OCI-LY7 (cell line): ENCODE measurements at regions not wholly inside any gene's neighbourhood (a gene's known extent, or its start where the extent isn't known, plus 50 kb on each side); places are given as distances from the start of the nearest gene placed in this dataset.

ENCODE experiments used
- CTCF ChIP-seq: fragments of 200-600 bp; sonication (generic); conservative IDR thresholded peaks from 2 replicates; pipeline ENCODE4 v1.5.1; 2014; ENCODE audit warnings: mild to moderate bottlenecking, antibody characterized with exemption, low read length, moderate library complexity, mixed read lengths
- EZH2phosphoT487 ChIP-seq: fragments of 200-600 bp; sonication (generic); IDR thresholded peaks from 2 replicates; pipeline ENCODE4 v1.6.1; 2018; ENCODE audit warnings: low read depth, borderline replicate concordance, mild to moderate bottlenecking, mixed run types, antibody characterized with exemption, low read length, moderate library complexity, mixed read lengths

GRCh38 chr2:64825831-64826491 lies 163.2 kb upstream of the SLC1A4 start:
- TF ChIP-seq CTCF (no peak), EZH2phosphoT487 (no peak)
